HG02678 (cell line): ENCODE measurements at regions not wholly inside any gene's neighbourhood (a gene's known extent, or its start where the extent isn't known, plus 50 kb on each side); places are given as distances from the start of the nearest gene placed in this dataset.
"Not testable (repeated sequence)": the region's sequence is repeated elsewhere in the genome, so short reads cannot be mapped to it uniquely, and the experiment has no call there.

Source experiments
- ATAC-seq: cut with Tn5 transposase; IDR thresholded peaks from one replicate; pipeline ENCODE4 v1.9.1; 2021; ENCODE audit warnings: mild to moderate bottlenecking, moderate library complexity; ENCODE audit not compliant: unreplicated experiment

GRCh38 chr2:52629531-52629930 is 1138.1 kb upstream of the CHAC2 start:
- no peak for ATAC-seq

GRCh38 chr2:52622266-52622665 is 1145.3 kb upstream of the CHAC2 start:
- no peak for ATAC-seq

GRCh38 chr2:52613064-52613463 is 1154.5 kb upstream of the CHAC2 start:
- no peak for ATAC-seq

GRCh38 chr2:52611759-52612158 is 1155.8 kb upstream of the CHAC2 start:
- ATAC-seq: no peak

- ATAC-seq: no peak
These were observed 1159.6 kb upstream of the CHAC2 start for GRCh38 chr2:52608030-52608429.

- ATAC-seq: no peak
These were observed 1170.3 kb upstream of the CHAC2 start for GRCh38 chr2:52597346-52597745.

- no peak for ATAC-seq
These were observed 1173.6 kb upstream of the CHAC2 start for GRCh38 chr2:52594026-52594425.

- ATAC-seq: not testable (repeated sequence)
These were observed 1183.5 kb upstream of the CHAC2 start for GRCh38 chr2:52584071-52584470.

GRCh38 chr2:52572469-52572894 is 1195.1 kb upstream of the CHAC2 start:
- ATAC-seq: no peak

- ATAC-seq: no peak
These were observed 1195.9 kb upstream of the CHAC2 start for GRCh38 chr2:52571380-52572347.

- no peak for ATAC-seq
These were observed 1196.9 kb upstream of the CHAC2 start for GRCh38 chr2:52570716-52571115.

- ATAC-seq: no peak
These were observed 1204.5 kb upstream of the CHAC2 start for GRCh38 chr2:52563151-52563550.

- ATAC-seq: no peak
These were observed 1209.3 kb upstream of the CHAC2 start for GRCh38 chr2:52558265-52558664.

- ATAC-seq: no peak
These were observed 1225.3 kb upstream of the CHAC2 start for GRCh38 chr2:52542297-52542696.

- no peak for ATAC-seq
These were observed 1228.3 kb upstream of the CHAC2 start for GRCh38 chr2:52539026-52539970.

GRCh38 chr2:52537588-52537987 is 1230.0 kb upstream of the CHAC2 start:
- no peak for ATAC-seq

- ATAC-seq: no peak
These were observed 1230.6 kb upstream of the CHAC2 start for GRCh38 chr2:52536929-52537460.

GRCh38 chr2:52532956-52533355 is 1234.6 kb upstream of the CHAC2 start:
- ATAC-seq: no peak

- no peak for ATAC-seq
These were observed 1240.9 kb upstream of the CHAC2 start for GRCh38 chr2:52526735-52527134.

GRCh38 chr2:52520644-52521043 is 1247.0 kb upstream of the CHAC2 start:
- ATAC-seq: no peak

- ATAC-seq: no peak
These were observed 1248.9 kb upstream of the CHAC2 start for GRCh38 chr2:52518678-52519077.
